ENCODE measurements at regions not wholly inside any gene's neighbourhood (a gene's known extent, or its start where the extent isn't known, plus 50 kb on each side); places are given as distances from the start of the nearest gene placed in this dataset.

- intact Hi-C loops (cut with DNase I) = no loop called here
- Histone ChIP-seq H3K36me3 (no peaks in the 10 kb centered on the region), H3K27me3 (no peaks in the 10 kb centered on the region), H3K4me1 (no peaks in the 10 kb centered on the region), H3K9me3 (no peaks in the 10 kb centered on the region), H3K27ac (no peak overlapping the region), H3K4me3 (no peak overlapping the region)
- DNase-seq = no peak
- WGBS, 2 donors = 75 to 79% methylated on average over 6 of the region's 6 CpGs
- ATAC-seq = no peak
- no peak for TF ChIP-seq CTCF (IDR thresholded peaks at IDR 0.05)
Measured at GRCh38 chr2:41040782-41041520, 589.1 kb upstream of the SLC8A1 start.

- H3K36me3 ChIP-seq = no peaks in the 10 kb centered on the region
- no peaks in the 10 kb centered on the region for H3K4me1 ChIP-seq
- H3K27me3 ChIP-seq = no peaks in the 10 kb centered on the region
- no peak for ATAC-seq
- no peaks in the 10 kb centered on the region for H3K9me3 ChIP-seq
- intact Hi-C loops (cut with DNase I) = no loop called here
- TF ChIP-seq CTCF (IDR thresholded peaks at IDR 0.05) = no peak
- no peak overlapping the region for H3K4me3 ChIP-seq
- no peak for DNase-seq
- no peak overlapping the region for H3K27ac ChIP-seq
Measured at GRCh38 chr2:41042343-41042742, 590.5 kb upstream of the SLC8A1 start.

GRCh38 chr2:41061356-41061755, 609.5 kb upstream of the SLC8A1 start:
- DNase-seq (no peak), ATAC-seq (peak in 2 of 8 donors; percentile 31 to 33)
- intact Hi-C loops (cut with DNase I) = no loop called here
- H3K27me3 ChIP-seq = no peaks in the 10 kb centered on the region
- no peak for TF ChIP-seq CTCF (IDR thresholded peaks at IDR 0.05)
- H3K4me1 ChIP-seq = no peaks in the 10 kb centered on the region
- peaks cover 0 to 13% (median 0%) of the 10 kb centered on the region in 11 donors for H3K9me3 ChIP-seq
- H3K36me3 ChIP-seq = no peaks in the 10 kb centered on the region
- H3K4me3 ChIP-seq = no peak overlapping the region
- H3K27ac ChIP-seq = no peak overlapping the region

- intact Hi-C loops (cut with DNase I) = no loop called here
- no peak for TF ChIP-seq CTCF (IDR thresholded peaks at IDR 0.05)
- no peak for DNase-seq
- ATAC-seq = no peak
- H3K9me3 ChIP-seq = peaks cover 0 to 13% (median 0%) of the 10 kb centered on the region in 11 donors
- no peaks in the 10 kb centered on the region for H3K27me3 ChIP-seq
- 92 to 95% methylated on average over 1 of the region's 1 CpG for WGBS, 2 donors
- no peaks in the 10 kb centered on the region for H3K36me3 ChIP-seq
- H3K4me1 ChIP-seq = no peaks in the 10 kb centered on the region
- peak overlapping the region in 1 of 10 donors; percentile 3 for H3K27ac ChIP-seq
- H3K4me3 ChIP-seq = no peak overlapping the region
Measured at GRCh38 chr2:41062336-41062735, 610.4 kb upstream of the SLC8A1 start.

Data from heart right ventricle (tissue), 16 donors.